H4 (cell line): ENCODE measurements at regions not wholly inside any gene's neighbourhood (a gene's known extent, or its start where the extent isn't known, plus 50 kb on each side); places are given as distances from the start of the nearest gene placed in this dataset.
"Not testable (repeated sequence)": the region's sequence is repeated elsewhere in the genome, so short reads cannot be mapped to it uniquely, and the experiment has no call there.

Experiments
- DNase-seq: peaks from one replicate; pipeline ENCODE4 v3.0.0-alpha.2; 2015; ENCODE audit warnings: low spot score

DNA sequence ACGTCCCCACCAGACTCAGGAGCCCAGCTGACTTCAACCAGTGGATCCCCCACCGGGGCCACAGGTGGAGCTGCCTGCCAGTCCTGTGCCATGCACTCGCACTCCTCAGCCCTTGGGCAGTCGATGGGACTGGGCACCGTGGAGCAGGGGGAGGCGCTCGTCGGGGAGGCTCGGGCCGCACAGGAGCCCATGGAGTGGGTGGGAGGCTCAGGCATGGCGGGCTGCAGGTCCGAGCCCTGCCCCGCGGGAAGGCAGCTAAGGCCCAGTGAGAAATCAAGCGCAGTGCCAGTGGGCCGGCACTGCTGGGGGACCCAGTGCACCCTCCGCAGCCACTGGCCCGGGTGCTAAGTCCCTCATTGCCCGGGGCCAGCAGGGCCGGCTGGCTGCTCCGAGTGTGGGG is 52.3 kb upstream of the LRRC30 start:
- not testable (repeated sequence) for DNase-seq

DNA sequence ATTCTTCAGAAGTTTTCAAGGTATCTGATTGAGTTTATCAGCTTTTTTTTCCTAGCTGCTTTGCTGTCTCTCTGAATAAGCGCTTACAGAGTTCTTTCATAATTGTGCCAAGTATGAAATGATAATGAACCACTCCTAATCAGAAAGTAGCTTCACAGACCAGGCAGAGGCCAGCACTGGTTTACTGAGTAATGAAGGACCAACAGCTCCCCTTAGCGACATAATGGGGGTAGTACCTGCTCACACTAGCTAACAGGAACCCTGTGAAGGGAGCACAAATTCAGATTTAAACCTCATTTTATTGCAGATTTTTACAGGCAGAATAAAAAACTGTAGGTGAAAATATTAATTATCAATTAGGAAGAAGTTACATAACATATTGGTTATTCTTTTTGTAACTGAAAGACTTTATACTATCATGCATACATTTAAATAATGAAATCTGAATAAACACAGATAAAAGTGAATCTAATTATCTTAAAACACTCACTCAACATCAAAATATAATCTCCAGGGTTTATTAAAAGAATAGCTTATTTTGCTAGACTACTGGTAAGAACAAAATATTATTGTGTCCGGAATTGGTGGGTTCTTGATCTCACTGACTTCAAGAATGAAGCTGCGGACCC is 53.7 kb upstream of the LRRC30 start:
- peak; percentile 64 for DNase-seq

GRCh38 chr18:7174344-7175095 is 56.4 kb upstream of the LRRC30 start:
- peak; percentile 16 for DNase-seq

GRCh38 chr18:7173216-7173615 is 55.6 kb upstream of the LAMA1 start:
- DNase-seq: no peak

DNA sequence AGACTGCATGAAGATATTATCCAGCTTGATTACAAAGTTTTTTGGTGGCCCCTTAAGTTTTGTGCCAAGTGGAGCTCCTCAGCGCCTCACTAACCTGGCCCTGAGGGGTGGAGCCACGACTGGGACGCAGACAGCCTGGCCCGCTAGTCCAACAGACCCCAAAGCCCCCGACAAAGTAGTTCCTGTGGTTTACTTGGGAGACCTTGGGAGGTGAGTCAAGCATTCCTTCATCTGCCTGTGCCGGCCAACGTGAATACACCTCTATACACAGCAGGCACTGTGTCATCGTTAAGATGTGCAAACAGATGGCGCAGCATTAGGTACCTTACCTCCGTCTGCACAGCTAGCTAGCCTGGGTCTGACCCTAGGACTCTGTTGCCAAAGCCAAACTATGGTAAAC is 55.0 kb upstream of the LAMA1 start:
- DNase-seq: no peak

DNA sequence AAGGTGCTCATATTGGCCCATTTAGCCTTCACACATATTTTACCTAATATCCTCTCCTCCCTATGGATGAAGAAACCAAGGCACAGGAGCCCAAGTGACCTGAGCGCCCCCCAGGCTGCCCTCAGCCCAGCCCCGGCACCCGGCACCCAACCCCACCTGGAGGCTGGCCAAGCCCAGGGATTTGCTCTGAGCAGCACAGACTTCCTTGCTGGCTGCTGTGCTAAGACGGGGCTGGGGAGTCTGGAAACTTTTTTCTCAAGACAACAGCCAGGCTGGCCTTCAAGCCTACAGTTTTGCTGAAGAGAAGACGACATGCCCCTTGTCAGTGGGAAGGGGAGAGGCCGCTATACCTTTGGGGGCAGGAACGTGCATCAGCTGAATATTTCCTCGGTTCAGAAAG is 52.7 kb upstream of the LAMA1 start:
- no peak for DNase-seq

GRCh38 chr18:7169601-7170000 is 52.0 kb upstream of the LAMA1 start:
- no peak for DNase-seq

DNA sequence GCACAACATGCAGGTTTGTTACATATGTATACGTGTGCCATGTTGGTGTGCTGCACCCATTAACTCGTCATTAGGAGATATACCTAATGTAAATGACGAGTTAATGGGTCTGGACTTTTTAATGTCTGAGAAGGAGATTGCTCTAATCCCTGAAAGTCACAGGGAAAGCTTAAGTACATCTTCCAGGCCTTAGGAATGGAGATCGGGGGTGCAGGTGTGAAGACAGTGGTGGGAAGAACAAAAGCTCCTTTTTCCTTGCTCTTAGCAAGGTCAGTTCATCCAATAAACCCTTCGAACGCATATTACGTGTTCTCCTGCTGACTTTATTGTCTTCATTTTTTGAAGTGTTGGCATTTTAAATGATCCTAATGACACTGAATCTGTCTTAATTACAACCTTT is 50.8 kb upstream of the LAMA1 start:
- no peak for DNase-seq
